ENCODE measurements at regions not wholly inside any gene's neighbourhood (a gene's known extent, or its start where the extent isn't known, plus 50 kb on each side); places are given as distances from the start of the nearest gene placed in this dataset.

DNA sequence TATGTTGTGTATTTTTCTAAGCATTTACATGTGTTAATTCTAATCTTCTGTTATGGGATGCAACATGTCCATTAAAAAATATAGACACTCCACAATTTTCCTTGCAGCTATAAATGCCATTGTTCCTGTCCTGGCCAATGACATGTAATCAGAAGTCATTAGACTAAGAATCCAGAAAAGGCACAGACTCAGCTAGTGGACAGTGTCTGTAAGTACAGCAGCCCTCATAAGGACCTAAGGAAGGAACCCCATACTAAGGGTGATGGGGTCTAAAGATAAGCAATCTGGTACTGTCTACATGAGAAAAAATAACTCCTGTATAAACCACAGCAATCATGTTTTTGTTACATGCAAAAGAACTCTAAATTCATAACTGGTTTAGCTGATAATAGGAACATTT lies 115.9 kb downstream of the GPR85 start:
- Histone ChIP-seq H3K9me3 (ENCODE audit: severe bottlenecking) (no peaks in the 10 kb centered on the region), H3K4me3 (ENCODE audit: low read depth, low read length) (no peak overlapping the region), H3K27ac (no peak overlapping the region), H3K36me3 (no peaks in the 10 kb centered on the region), H3K27me3 (ENCODE audit: insufficient read depth, low read depth, severe bottlenecking) (no peaks in the 10 kb centered on the region)
- DNase-seq, result no peak
- TF ChIP-seq, protein P1, sequence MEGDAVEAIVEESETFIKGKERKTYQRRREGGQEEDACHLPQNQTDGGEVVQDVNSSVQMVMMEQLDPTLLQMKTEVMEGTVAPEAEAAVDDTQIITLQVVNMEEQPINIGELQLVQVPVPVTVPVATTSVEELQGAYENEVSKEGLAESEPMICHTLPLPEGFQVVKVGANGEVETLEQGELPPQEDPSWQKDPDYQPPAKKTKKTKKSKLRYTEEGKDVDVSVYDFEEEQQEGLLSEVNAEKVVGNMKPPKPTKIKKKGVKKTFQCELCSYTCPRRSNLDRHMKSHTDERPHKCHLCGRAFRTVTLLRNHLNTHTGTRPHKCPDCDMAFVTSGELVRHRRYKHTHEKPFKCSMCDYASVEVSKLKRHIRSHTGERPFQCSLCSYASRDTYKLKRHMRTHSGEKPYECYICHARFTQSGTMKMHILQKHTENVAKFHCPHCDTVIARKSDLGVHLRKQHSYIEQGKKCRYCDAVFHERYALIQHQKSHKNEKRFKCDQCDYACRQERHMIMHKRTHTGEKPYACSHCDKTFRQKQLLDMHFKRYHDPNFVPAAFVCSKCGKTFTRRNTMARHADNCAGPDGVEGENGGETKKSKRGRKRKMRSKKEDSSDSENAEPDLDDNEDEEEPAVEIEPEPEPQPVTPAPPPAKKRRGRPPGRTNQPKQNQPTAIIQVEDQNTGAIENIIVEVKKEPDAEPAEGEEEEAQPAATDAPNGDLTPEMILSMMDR (IDR thresholded peaks at IDR 0.05; ENCODE audit: low read depth, low read length), result no peak

DNA sequence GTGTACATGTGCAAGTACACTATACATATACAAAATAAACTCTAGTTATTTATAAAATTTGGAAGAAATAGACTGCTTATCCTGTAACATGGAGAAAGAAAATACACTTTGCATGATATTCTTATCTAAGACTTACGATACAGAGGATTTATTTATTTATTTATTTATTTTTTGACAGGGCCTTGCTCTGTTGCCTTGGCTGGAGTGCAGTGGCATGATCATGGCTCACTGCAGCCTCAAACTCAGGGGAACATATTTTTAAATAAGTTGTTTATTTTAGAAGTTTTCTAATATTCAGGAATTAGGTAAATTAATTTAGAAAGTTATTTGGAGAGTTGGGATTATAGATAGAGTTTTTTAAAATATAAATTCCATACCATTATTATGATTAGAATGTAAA lies 116.7 kb downstream of the GPR85 start:
- no peaks in the 10 kb centered on the region for H3K36me3 ChIP-seq
- DNase-seq, result no peak
- H3K27me3 ChIP-seq (ENCODE audit: insufficient read depth, low read depth, severe bottlenecking), result no peaks in the 10 kb centered on the region
- H3K9me3 ChIP-seq (ENCODE audit: severe bottlenecking), result no peaks in the 10 kb centered on the region
- TF ChIP-seq, protein P1 (IDR thresholded peaks at IDR 0.05; ENCODE audit: low read depth, low read length), result no peak
- H3K27ac ChIP-seq, result no peak overlapping the region
- no peak overlapping the region for H3K4me3 ChIP-seq (ENCODE audit: low read depth, low read length)

DNA sequence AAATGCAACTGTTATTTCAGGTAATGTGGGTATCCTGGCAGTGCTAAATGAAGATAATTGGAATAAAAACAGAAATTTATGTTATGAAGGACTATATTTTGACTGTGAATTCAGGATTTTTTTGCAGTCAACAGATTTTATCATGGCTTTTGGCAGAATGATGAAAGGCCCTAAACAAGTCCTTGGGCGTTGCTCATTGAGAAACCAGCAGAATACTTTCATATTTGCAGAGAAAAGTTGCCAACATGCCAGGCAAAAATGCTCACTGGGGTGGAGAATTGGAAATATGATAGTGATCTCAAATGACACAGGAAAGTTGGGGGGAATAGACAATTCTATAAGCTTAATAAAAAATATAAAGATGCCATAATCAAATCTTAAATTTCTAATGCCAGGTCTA lies 121.1 kb downstream of the GPR85 start:
- TF ChIP-seq, protein P1 (IDR thresholded peaks at IDR 0.05; ENCODE audit: low read depth, low read length), result no peak
- no peaks in the 10 kb centered on the region for H3K36me3 ChIP-seq
- DNase-seq, result no peak
- no peaks in the 10 kb centered on the region for H3K27me3 ChIP-seq (ENCODE audit: insufficient read depth, low read depth, severe bottlenecking)
- no peak overlapping the region for H3K27ac ChIP-seq
- no peak overlapping the region for H3K4me3 ChIP-seq (ENCODE audit: low read depth, low read length)
- H3K9me3 ChIP-seq (ENCODE audit: severe bottlenecking), result no peaks in the 10 kb centered on the region

- DNase-seq, result no peak
- Histone ChIP-seq H3K4me3 (ENCODE audit: low read depth, low read length) (no peak overlapping the region), H3K27ac (no peak overlapping the region), H3K9me3 (ENCODE audit: severe bottlenecking) (no peaks in the 10 kb centered on the region), H3K27me3 (ENCODE audit: insufficient read depth, low read depth, severe bottlenecking) (no peaks in the 10 kb centered on the region), H3K36me3 (no peaks in the 10 kb centered on the region)
- TF ChIP-seq, protein P1 (IDR thresholded peaks at IDR 0.05; ENCODE audit: low read depth, low read length), result no peak
Observed at GRCh38 chr7:112963634-112964033, 123.0 kb downstream of the GPR85 start.

DNA sequence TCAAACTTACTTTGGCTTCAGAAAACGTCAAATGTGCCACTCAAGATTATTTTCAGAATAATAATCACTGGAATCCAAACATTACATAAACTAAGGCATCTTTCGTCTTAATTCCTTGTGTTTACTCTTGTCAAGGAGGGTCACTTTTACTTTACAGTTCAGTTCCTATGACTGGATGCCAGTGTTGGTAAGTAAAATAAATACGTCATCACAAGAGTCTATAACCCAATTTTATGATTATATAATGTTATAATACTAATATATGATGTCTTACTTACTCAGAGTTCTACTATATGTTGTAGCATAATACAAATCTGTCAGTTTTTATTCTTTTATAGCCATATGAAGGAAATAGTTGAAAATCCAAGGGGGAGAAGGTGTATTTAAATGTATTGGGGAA lies 123.8 kb downstream of the GPR85 start:
- DNase-seq, result no peak
- H3K36me3 ChIP-seq, result no peaks in the 10 kb centered on the region
- no peaks in the 10 kb centered on the region for H3K9me3 ChIP-seq (ENCODE audit: severe bottlenecking)
- H3K27ac ChIP-seq, result no peak overlapping the region
- H3K27me3 ChIP-seq (ENCODE audit: insufficient read depth, low read depth, severe bottlenecking), result no peaks in the 10 kb centered on the region
- no peak overlapping the region for H3K4me3 ChIP-seq (ENCODE audit: low read depth, low read length)
- TF ChIP-seq, protein P1 (IDR thresholded peaks at IDR 0.05; ENCODE audit: low read depth, low read length), result no peak

DNA sequence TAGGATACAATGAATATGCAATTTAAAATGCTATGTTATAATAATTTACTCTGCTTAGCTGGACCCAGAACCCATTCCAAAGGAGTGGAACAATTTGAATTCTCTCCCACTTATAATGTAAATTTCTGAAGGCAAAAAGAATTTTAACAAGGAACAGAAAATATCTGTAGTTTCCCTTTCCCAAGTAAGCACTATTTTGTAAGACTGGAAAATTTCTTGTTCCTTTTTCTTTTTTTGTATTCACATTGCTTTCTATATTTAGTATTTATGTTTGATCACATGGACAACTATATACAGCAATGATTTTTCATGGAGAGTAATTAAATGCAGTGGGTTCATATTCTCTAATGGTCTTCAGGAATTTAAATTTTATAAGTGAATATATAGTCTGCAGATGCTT lies 127.4 kb downstream of the GPR85 start:
- no peak overlapping the region for H3K27ac ChIP-seq
- DNase-seq, result no peak
- no peaks in the 10 kb centered on the region for H3K9me3 ChIP-seq (ENCODE audit: severe bottlenecking)
- no peaks in the 10 kb centered on the region for H3K36me3 ChIP-seq
- TF ChIP-seq, protein P1 (IDR thresholded peaks at IDR 0.05; ENCODE audit: low read depth, low read length), result no peak
- H3K4me3 ChIP-seq (ENCODE audit: low read depth, low read length), result no peak overlapping the region
- H3K27me3 ChIP-seq (ENCODE audit: insufficient read depth, low read depth, severe bottlenecking), result no peaks in the 10 kb centered on the region

All from WERI-Rb-1 (cell line).